Keratinocyte (primary cell): ENCODE measurements at regions not wholly inside any gene's neighbourhood (a gene's known extent, or its start where the extent isn't known, plus 50 kb on each side); places are given as distances from the start of the nearest gene placed in this dataset.

Experiments used
- EZH2 ChIP-seq: IDR thresholded peaks from one replicate; pipeline ENCODE4 v1.6.1; 2012; ENCODE audit warnings: inconsistent platforms, mild to moderate bottlenecking, low read length, moderate library complexity
- TF ChIP-seq, protein P1 (sequence below), 3 experiments: IDR thresholded peaks in 1 of 3; conservative IDR thresholded peaks in 1 of 3; optimal IDR thresholded peaks in 1 of 3; 2 replicates in 2 of 3; 3 replicates in 1 of 3; pipeline versions ENCODE3 to v1.5.1; 2011; ENCODE audit warnings: low read length in 3 of 3, mild to moderate bottlenecking in 3 of 3, moderate library complexity in 2 of 3, control low read depth in 1 of 3, inconsistent platforms in 1 of 3; ENCODE audit not compliant: insufficient read depth in 2 of 3; ENCODE audit errors: extremely low read depth in 1 of 3

DNA sequence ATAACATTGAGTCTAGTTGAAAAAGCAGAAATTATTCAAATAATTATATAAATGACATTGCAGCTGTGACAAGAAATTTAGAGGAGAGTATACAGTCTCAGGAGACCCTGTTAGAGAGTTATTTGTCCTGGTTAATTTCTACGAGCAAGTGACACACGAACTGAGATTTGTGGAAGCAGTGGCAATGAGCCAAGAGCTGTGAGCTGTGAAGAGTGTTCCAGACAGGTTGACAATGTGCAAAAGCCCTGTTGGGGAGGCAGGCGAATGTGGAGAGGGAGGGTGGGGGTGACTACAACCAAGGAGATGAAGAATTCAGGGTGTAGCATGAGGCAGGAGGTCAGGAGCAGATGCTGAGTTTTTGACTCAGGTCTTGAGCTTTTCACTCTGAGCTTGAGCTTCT is 620.2 kb upstream of the TENM4 start:
- TF ChIP-seq, protein P1, sequence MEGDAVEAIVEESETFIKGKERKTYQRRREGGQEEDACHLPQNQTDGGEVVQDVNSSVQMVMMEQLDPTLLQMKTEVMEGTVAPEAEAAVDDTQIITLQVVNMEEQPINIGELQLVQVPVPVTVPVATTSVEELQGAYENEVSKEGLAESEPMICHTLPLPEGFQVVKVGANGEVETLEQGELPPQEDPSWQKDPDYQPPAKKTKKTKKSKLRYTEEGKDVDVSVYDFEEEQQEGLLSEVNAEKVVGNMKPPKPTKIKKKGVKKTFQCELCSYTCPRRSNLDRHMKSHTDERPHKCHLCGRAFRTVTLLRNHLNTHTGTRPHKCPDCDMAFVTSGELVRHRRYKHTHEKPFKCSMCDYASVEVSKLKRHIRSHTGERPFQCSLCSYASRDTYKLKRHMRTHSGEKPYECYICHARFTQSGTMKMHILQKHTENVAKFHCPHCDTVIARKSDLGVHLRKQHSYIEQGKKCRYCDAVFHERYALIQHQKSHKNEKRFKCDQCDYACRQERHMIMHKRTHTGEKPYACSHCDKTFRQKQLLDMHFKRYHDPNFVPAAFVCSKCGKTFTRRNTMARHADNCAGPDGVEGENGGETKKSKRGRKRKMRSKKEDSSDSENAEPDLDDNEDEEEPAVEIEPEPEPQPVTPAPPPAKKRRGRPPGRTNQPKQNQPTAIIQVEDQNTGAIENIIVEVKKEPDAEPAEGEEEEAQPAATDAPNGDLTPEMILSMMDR (optimal IDR thresholded peaks at IDR 0.05 in 1 of 3, IDR thresholded peaks at IDR 0.05 in 1 of 3, conservative IDR thresholded peaks at IDR 0.05 in 1 of 3; ENCODE audit: extremely low read depth in 1 of 3, insufficient read depth in 2 of 3, low read length in 3 of 3) = no peak
- TF ChIP-seq EZH2 = no peak
